DND-41 (cell line): ENCODE measurements at regions not wholly inside any gene's neighbourhood (a gene's known extent, or its start where the extent isn't known, plus 50 kb on each side); places are given as distances from the start of the nearest gene placed in this dataset.

Experiments
- CTCF ChIP-seq: IDR thresholded peaks from 2 replicates; pipeline ENCODE4 v1.5.1; 2012; ENCODE audit warnings: borderline replicate concordance, low read length, moderate library complexity, mild to moderate bottlenecking; ENCODE audit not compliant: poor library complexity, severe bottlenecking; ENCODE audit errors: extremely low read depth
- EZH2 ChIP-seq: IDR thresholded peaks from 3 replicates; pipeline ENCODE4 v1.6.1; 2012; ENCODE audit warnings: borderline replicate concordance, low read depth, mild to moderate bottlenecking, moderate library complexity, low read length, inconsistent platforms; ENCODE audit not compliant: severe bottlenecking

- TF ChIP-seq CTCF (no peak), EZH2 (no peak)
Measured at GRCh38 chr1:87191646-87192045, 137.0 kb upstream of the LMO4 start.
